HEK293 (cell line): ENCODE measurements at regions not wholly inside any gene's neighbourhood (a gene's known extent, or its start where the extent isn't known, plus 50 kb on each side); places are given as distances from the start of the nearest gene placed in this dataset.

ENCODE experiments used
- CTCF ChIA-PET: fragments of 350-600 bp; formaldehyde crosslinking; extraction: SDS; loops from one replicate; lab custom pipeline; 2021; ENCODE audit warnings: antibody characterized with exemption; lab: Yijun Ruan, JAX
- POLR2A ChIA-PET: fragments of 300-600 bp; formaldehyde crosslinking; extraction: SDS; loops from one replicate; lab custom pipeline; 2020; ENCODE audit warnings: antibody characterized with exemption, inconsistent platforms; lab: Yijun Ruan, JAX
- H3K27ac ChIP-seq: fragments of 200-500 bp; sonication (Bioruptor generic); 2 replicates; pipeline ENCODE4 v1.5.1; 2014; ENCODE audit warnings: low read depth, low read length, control low read depth, inconsistent platforms; ENCODE audit errors: extremely low read depth
- H3K36me3 ChIP-seq, 2 experiments: fragments of 200-500 bp in 1 of 2; sonication (Bioruptor generic) in 1 of 2; 1 replicate in 1 of 2; 2 replicates in 1 of 2; pipeline ENCODE4 v1.5.1; 2014 to 2017; ENCODE audit warnings: inconsistent platforms in 2 of 2, low read length in 2 of 2; ENCODE audit not compliant: control insufficient read depth in 2 of 2, insufficient read depth in 1 of 2
- H3K4me1 ChIP-seq: fragments of 200-500 bp; sonication (Bioruptor generic); 2 replicates; pipeline ENCODE4 v1.5.1; 2014; ENCODE audit warnings: mild to moderate bottlenecking, low read length, inconsistent platforms; ENCODE audit not compliant: control insufficient read depth, insufficient read depth
- H3K4me3 ChIP-seq: 2 replicates; pipeline ENCODE4 v1.5.1; 2011; ENCODE audit warnings: low read depth, mild to moderate bottlenecking, control low read depth, low read length, moderate library complexity
- H3K9me3 ChIP-seq: fragments of 200-500 bp; sonication (Bioruptor generic); 2 replicates; pipeline ENCODE4 v1.5.1; 2014; ENCODE audit warnings: low read depth, low read length, inconsistent platforms; ENCODE audit not compliant: control insufficient read depth, insufficient read depth
- KLF9 ChIP-seq: fragments of 450-650 bp; formaldehyde crosslinking; IDR thresholded peaks from 2 replicates; pipeline ENCODE4 v1.5.1; 2016; ENCODE audit warnings: missing biosample characterization, missing genetic modification characterization, low read depth
- MYNN ChIP-seq: fragments of 450-650 bp; formaldehyde crosslinking; IDR thresholded peaks from 2 replicates; pipeline ENCODE4 v1.5.1; 2016; ENCODE audit warnings: missing biosample characterization, missing genetic modification characterization, borderline replicate concordance
- PRDM4 ChIP-seq: fragments of 450-650 bp; formaldehyde crosslinking; IDR thresholded peaks from 2 replicates; pipeline ENCODE4 v1.5.1; 2017; ENCODE audit warnings: missing biosample characterization, missing genetic modification characterization
- PRDM6 ChIP-seq: fragments of 450-650 bp; formaldehyde crosslinking; IDR thresholded peaks from 2 replicates; pipeline ENCODE4 v1.5.1; 2017; ENCODE audit warnings: missing biosample characterization, missing genetic modification characterization
- RBAK ChIP-seq: fragments of 450-650 bp; formaldehyde crosslinking; IDR thresholded peaks from 2 replicates; pipeline ENCODE4 v1.5.1; 2016; ENCODE audit warnings: missing biosample characterization, missing genetic modification characterization
- YY1 ChIP-seq: fragments of 450-650 bp; formaldehyde crosslinking; IDR thresholded peaks from 2 replicates; pipeline ENCODE4 v1.5.1; 2018; ENCODE audit warnings: missing biosample characterization, missing genetic modification characterization
- ZBTB7A ChIP-seq: fragments of 450-650 bp; formaldehyde crosslinking; IDR thresholded peaks from 2 replicates; pipeline ENCODE4 v1.5.1; 2016; ENCODE audit warnings: low read depth, missing biosample characterization, missing genetic modification characterization
- ZNF16 ChIP-seq: fragments of 450-650 bp; formaldehyde crosslinking; IDR thresholded peaks from 2 replicates; pipeline ENCODE4 v1.5.1; 2016; ENCODE audit warnings: low read depth, missing biosample characterization, missing genetic modification characterization
- ZNF19 ChIP-seq: fragments of 450-650 bp; formaldehyde crosslinking; IDR thresholded peaks from 2 replicates; pipeline ENCODE4; 2016; ENCODE audit warnings: missing biosample characterization, missing genetic modification characterization, low read depth
- ZNF202 ChIP-seq: fragments of 450-650 bp; formaldehyde crosslinking; IDR thresholded peaks from 2 replicates; pipeline ENCODE4 v1.5.1; 2016; ENCODE audit warnings: missing biosample characterization, missing genetic modification characterization, borderline replicate concordance
- ZNF266 ChIP-seq: fragments of 450-650 bp; formaldehyde crosslinking; IDR thresholded peaks from 2 replicates; pipeline ENCODE4 v1.5.1; 2016; ENCODE audit warnings: missing biosample characterization, missing genetic modification characterization, low read depth
- ZNF398 ChIP-seq: fragments of 450-650 bp; formaldehyde crosslinking; IDR thresholded peaks from 2 replicates; pipeline ENCODE4 v1.5.1; 2017; ENCODE audit warnings: missing biosample characterization, missing genetic modification characterization
- ZNF423 ChIP-seq: fragments of 450-650 bp; formaldehyde crosslinking; IDR thresholded peaks from 2 replicates; pipeline ENCODE4 v1.5.1; 2016; ENCODE audit warnings: missing biosample characterization, missing genetic modification characterization
- ZNF501 ChIP-seq: fragments of 450-650 bp; formaldehyde crosslinking; IDR thresholded peaks from 2 replicates; pipeline ENCODE4 v1.5.1; 2016; ENCODE audit warnings: missing biosample characterization, missing genetic modification characterization
- ZNF639 ChIP-seq: fragments of 450-650 bp; formaldehyde crosslinking; IDR thresholded peaks from 2 replicates; pipeline ENCODE4 v1.5.1; 2016; ENCODE audit warnings: missing biosample characterization, missing genetic modification characterization
- ZNF777 ChIP-seq: fragments of 450-650 bp; formaldehyde crosslinking; IDR thresholded peaks from 2 replicates; pipeline ENCODE4 v1.5.1; 2017; ENCODE audit warnings: missing biosample characterization, missing genetic modification characterization, borderline replicate concordance
- ZNF837 ChIP-seq: fragments of 450-650 bp; formaldehyde crosslinking; IDR thresholded peaks from 2 replicates; pipeline ENCODE4 v1.5.1; 2016; ENCODE audit warnings: missing biosample characterization, missing genetic modification characterization
- ZNF843 ChIP-seq: fragments of 450-650 bp; formaldehyde crosslinking; IDR thresholded peaks from 2 replicates; pipeline ENCODE4 v1.5.1; 2016; ENCODE audit warnings: missing biosample characterization, missing genetic modification characterization

GRCh38 chr2:41109744-41110143, 657.9 kb upstream of the SLC8A1 start:
- ChIA-PET CTCF (no interaction called here), POLR2A (no interaction called here)

GRCh38 chr2:41111836-41112627, 660.1 kb upstream of the SLC8A1 start:
- Histone ChIP-seq H3K9me3 (no peaks in the 10 kb centered on the region), H3K36me3 (no peaks in the 10 kb centered on the region)
- TF ChIP-seq ZNF777 (tag by site-specific recombination) (no peak), ZNF19 (no peak), RBAK (tag by site-specific recombination) (no peak), YY1 (tag by site-specific recombination) (no peak), ZNF837 (tag by site-specific recombination) (no peak), ZNF202 (tag by site-specific recombination) (no peak), ZNF639 (tag by site-specific recombination) (no peak), ZNF501 (tag by site-specific recombination) (no peak), MYNN (tag by site-specific recombination) (no peak), ZNF266 (tag by site-specific recombination) (no peak)
- TF ChIP-seq, all 188 proteins: peak for 0
- ChIA-PET POLR2A (no interaction called here), CTCF (no interaction called here)
- Histone ChIP-seq H3K4me1 (no peaks in the 10 kb centered on the region), H3K27ac (no peak overlapping the region), H3K4me3 (no peak overlapping the region)

More at GRCh38 chr2:41109744-41110143, 657.9 kb upstream of the SLC8A1 start:
- H3K36me3 ChIP-seq, result no peaks in the 10 kb centered on the region
- TF ChIP-seq KLF9 (tag by site-specific recombination) (no peak), ZNF843 (tag by site-specific recombination) (no peak), ZNF501 (tag by site-specific recombination) (no peak), PRDM6 (tag by site-specific recombination) (no peak), ZBTB7A (no peak), ZNF16 (tag by site-specific recombination) (no peak), PRDM4 (tag by site-specific recombination) (no peak), ZNF423 (tag by site-specific recombination) (no peak), ZNF398 (tag by site-specific recombination) (no peak)
- TF ChIP-seq, all 188 proteins: peak for 0
- Histone ChIP-seq H3K27ac (no peak overlapping the region), H3K4me1 (no peaks in the 10 kb centered on the region), H3K4me3 (no peak overlapping the region), H3K9me3 (no peaks in the 10 kb centered on the region)
